ENCODE measurements at regions not wholly inside any gene's neighbourhood (a gene's known extent, or its start where the extent isn't known, plus 50 kb on each side); places are given as distances from the start of the nearest gene placed in this dataset.

- TF ChIP-seq POLR2A (IDR thresholded peaks at IDR 0.05; ENCODE audit: low read depth, low read length) (no peak), POLR2AphosphoS5 (IDR thresholded peaks at IDR 0.05; ENCODE audit: low read depth, low read length) (no peak), SPI1 (IDR thresholded peaks at IDR 0.05; ENCODE audit: low read depth, low read length) (no peak), PAX5 (IDR thresholded peaks at IDR 0.05; ENCODE audit: insufficient read depth, low read length, severe bottlenecking) (no peak)
These were observed 326.9 kb downstream of the FAT4 start for GRCh38 chr4:125641611-125642010.
